GM12873 (cell line): ENCODE measurements at regions not wholly inside any gene's neighbourhood (a gene's known extent, or its start where the extent isn't known, plus 50 kb on each side); places are given as distances from the start of the nearest gene placed in this dataset.

Source experiments
- CTCF ChIP-seq: IDR thresholded peaks from 2 replicates; pipeline ENCODE4 v1.5.1; 2012; ENCODE audit warnings: low read depth, mild to moderate bottlenecking, moderate library complexity, low read length, control low read depth; ENCODE audit not compliant: insufficient read depth; ENCODE audit errors: missing control alignments

- no peak for TF ChIP-seq CTCF
Observed at GRCh38 chr5:5025098-5025773, 114.9 kb upstream of the ADAMTS16 start.

- TF ChIP-seq CTCF, result no peak
Observed at GRCh38 chr5:5025774-5026408, 114.2 kb upstream of the ADAMTS16 start.

- TF ChIP-seq CTCF, result no peak
Observed at GRCh38 chr5:5026409-5026785, 113.7 kb upstream of the ADAMTS16 start.

- TF ChIP-seq CTCF, result no peak
Observed at GRCh38 chr5:5031665-5032064, 108.5 kb upstream of the ADAMTS16 start.

- no peak for TF ChIP-seq CTCF
Observed at GRCh38 chr5:5037674-5038073, 102.5 kb upstream of the ADAMTS16 start.

GRCh38 chr5:5039918-5040317, 100.2 kb upstream of the ADAMTS16 start:
- TF ChIP-seq CTCF, result no peak

GRCh38 chr5:5040712-5041111, 99.4 kb upstream of the ADAMTS16 start:
- no peak for TF ChIP-seq CTCF
